ENCODE measurements at regions not wholly inside any gene's neighbourhood (a gene's known extent, or its start where the extent isn't known, plus 50 kb on each side); places are given as distances from the start of the nearest gene placed in this dataset.

- no peak overlapping the region for H3K27ac ChIP-seq (ENCODE audit: insufficient read depth, low read depth, low read length)
- ChIA-PET CTCF (interaction anchor here (1.0 kb wide), 1 partner anchor 48 kb away, joined by 3 read pairs; no protein-coding TSS in a partner anchor), POLR2A (no interaction called here)
- intact Hi-C loops (cut with micrococcal nuclease) (no loop called here), dilution Hi-C loops (cut with MboI; ENCODE audit: extremely low pct_ligation_motif_present, low sequenced_read_pairs) (no loop called here)
- peaks cover 2 to 6% of the 10 kb centered on the region in 2 experiments for H3K27me3 ChIP-seq (ENCODE audit: control insufficient read depth in 2 of 2, insufficient read depth in 2 of 2, low read length in 2 of 2)
- no peaks in the 10 kb centered on the region for H3K9me1 ChIP-seq (replicated peaks; ENCODE audit: control insufficient read depth, extremely low read depth, insufficient read depth, low read length)
- no peaks in the 10 kb centered on the region for H4K20me1 ChIP-seq (replicated peaks; ENCODE audit: control insufficient read depth, extremely low read depth, insufficient read depth, low read length)
- no peak overlapping the region for H2AFZ ChIP-seq (ENCODE audit: low read depth, low read length)
- no peak overlapping the region for H3K4me3 ChIP-seq (replicated peaks in 1 of 3; ENCODE audit: insufficient read depth in 1 of 3, low read depth in 1 of 3, low read length in 3 of 3)
- no peak overlapping the region for H3K9ac ChIP-seq (replicated peaks; ENCODE audit: extremely low read depth, insufficient read depth, low read length)
- H3K4me2 ChIP-seq (ENCODE audit: insufficient read depth, low read length): no peak overlapping the region
- H3K4me1 ChIP-seq (ENCODE audit: control insufficient read depth, extremely low read depth, insufficient read depth, low read length): no peaks in the 10 kb centered on the region
- no peaks in the 10 kb centered on the region for H3K9me3 ChIP-seq (replicated peaks; ENCODE audit: control insufficient read depth, insufficient read depth, low read length)
- BruUV-seq (replicated peaks): no TSS peak
- no peak for DNase-seq (ENCODE audit: low read depth, low spot score)
- FAIRE-seq: no peak
- H3K79me2 ChIP-seq (ENCODE audit: control insufficient read depth, insufficient read depth, low read length): no peaks in the 10 kb centered on the region
- no peak for TF ChIP-seq MAX (IDR thresholded peaks at IDR 0.05; ENCODE audit: insufficient read depth, insufficient read length)
- TF ChIP-seq EZH2 (IDR thresholded peaks at IDR 0.05; ENCODE audit: borderline replicate concordance, low read depth, low read length, severe bottlenecking): no peak
- no peak for TF ChIP-seq FOS (IDR thresholded peaks at IDR 0.05; ENCODE audit: borderline replicate concordance, insufficient read depth, low read length)
- TF ChIP-seq POLR2A (IDR thresholded peaks at IDR 0.05; ENCODE audit: low read depth, low read length): no peak
- no peak for TF ChIP-seq JUN (IDR thresholded peaks at IDR 0.05; ENCODE audit: borderline replicate concordance, insufficient read depth, insufficient read length, low read depth)
- TF ChIP-seq POLR2AphosphoS5 (IDR thresholded peaks at IDR 0.05; ENCODE audit: insufficient read depth, low read depth, low read length): no peak
- TF ChIP-seq CTCF (IDR thresholded peaks at IDR 0.05; ENCODE audit: extremely low read depth in 1 of 2, insufficient read depth in 1 of 2, low read depth in 1 of 2, low read length in 2 of 2): no peak
- TF ChIP-seq GATA2 (IDR thresholded peaks at IDR 0.05; ENCODE audit: insufficient read depth, insufficient read length, low read depth, low read length): no peak
- no peaks in the 10 kb centered on the region for H3K36me3 ChIP-seq (ENCODE audit: control insufficient read depth in 2 of 2, extremely low read depth in 1 of 2, insufficient read depth in 2 of 2, low read length in 2 of 2)
Measured at GRCh38 chr3:31240466-31240865, 292.3 kb upstream of the STT3B start.

Data from endothelial cell of umbilical vein (primary cell).